ENCODE measurements at regions not wholly inside any gene's neighbourhood (a gene's known extent, or its start where the extent isn't known, plus 50 kb on each side); places are given as distances from the start of the nearest gene placed in this dataset.

DNA sequence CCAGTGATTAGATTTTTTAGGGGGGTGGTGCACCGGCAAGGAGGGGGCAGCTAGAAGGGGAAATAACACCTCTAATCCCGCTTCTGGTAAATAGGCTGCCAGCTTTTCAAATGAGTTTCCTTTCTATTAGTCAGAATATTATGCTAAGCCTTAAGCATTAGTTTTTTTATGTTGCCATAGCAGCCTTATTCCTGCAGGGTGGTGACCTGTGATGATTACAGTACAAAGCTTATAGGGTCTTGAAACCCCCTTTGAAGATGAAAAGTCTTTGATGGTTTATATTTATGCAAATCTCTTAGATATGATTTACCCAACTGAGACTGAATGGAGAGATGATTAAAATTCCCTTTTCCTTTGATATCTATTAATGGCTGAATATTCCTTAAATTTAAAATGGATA lies 109.8 kb downstream of the ZIC5 start:
- no peak for TF ChIP-seq POLR2A (IDR thresholded peaks at IDR 0.05; ENCODE audit: extremely low read depth, insufficient read length)
- TF ChIP-seq MYC (IDR thresholded peaks at IDR 0.05; ENCODE audit: low read depth, low read length), result no peak
- TF ChIP-seq MAX (IDR thresholded peaks at IDR 0.05; ENCODE audit: low read depth, low read length), result no peak
- TF ChIP-seq, protein P1, sequence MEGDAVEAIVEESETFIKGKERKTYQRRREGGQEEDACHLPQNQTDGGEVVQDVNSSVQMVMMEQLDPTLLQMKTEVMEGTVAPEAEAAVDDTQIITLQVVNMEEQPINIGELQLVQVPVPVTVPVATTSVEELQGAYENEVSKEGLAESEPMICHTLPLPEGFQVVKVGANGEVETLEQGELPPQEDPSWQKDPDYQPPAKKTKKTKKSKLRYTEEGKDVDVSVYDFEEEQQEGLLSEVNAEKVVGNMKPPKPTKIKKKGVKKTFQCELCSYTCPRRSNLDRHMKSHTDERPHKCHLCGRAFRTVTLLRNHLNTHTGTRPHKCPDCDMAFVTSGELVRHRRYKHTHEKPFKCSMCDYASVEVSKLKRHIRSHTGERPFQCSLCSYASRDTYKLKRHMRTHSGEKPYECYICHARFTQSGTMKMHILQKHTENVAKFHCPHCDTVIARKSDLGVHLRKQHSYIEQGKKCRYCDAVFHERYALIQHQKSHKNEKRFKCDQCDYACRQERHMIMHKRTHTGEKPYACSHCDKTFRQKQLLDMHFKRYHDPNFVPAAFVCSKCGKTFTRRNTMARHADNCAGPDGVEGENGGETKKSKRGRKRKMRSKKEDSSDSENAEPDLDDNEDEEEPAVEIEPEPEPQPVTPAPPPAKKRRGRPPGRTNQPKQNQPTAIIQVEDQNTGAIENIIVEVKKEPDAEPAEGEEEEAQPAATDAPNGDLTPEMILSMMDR (IDR thresholded peaks at IDR 0.05; ENCODE audit: low read depth, low read length), result no peak
